ENCODE measurements at regions not wholly inside any gene's neighbourhood (a gene's known extent, or its start where the extent isn't known, plus 50 kb on each side); places are given as distances from the start of the nearest gene placed in this dataset.

DNA sequence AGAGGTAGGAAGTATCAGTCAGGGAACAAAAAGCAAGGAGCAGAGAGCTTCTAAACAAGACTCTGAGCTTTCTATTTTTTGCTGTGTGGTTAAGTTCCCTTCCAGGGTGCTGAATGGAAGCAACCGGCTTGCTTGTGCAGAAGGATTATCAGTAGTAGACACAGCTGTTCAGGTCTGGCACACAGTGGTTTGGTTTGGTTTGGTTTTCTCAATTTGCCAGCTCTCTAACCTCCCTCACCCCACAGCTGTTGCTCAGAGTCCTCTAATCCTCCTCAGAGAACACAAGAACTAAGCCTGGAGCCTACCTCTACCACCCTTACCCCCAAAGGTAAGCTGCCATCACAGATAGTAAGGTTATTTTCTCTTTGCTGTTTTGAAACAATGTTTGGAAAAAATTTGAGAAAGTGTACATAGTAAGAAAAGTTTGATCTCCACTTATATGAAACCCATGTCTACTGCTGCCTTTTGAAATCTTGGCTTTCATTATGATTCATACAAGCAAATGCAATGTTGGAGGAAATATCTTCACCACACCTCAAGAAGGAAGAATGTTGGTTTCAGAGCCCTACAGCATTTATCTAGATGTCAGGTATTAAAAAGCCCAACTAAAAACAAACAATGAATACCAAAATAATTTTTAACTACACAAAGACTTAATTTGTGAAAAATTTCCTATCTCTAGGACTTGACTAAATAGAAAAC, 255.3 kb downstream of the NR4A2 start:
- peak overlapping the region; percentile 41 to 82 (median 76) for H3K27ac ChIP-seq
- no peak for DNase-seq
- 19 to 44% methylated on average over 1 of the region's 1 CpG for WGBS, 2 donors

GRCh38 chr2:156065912-156066311, 266.6 kb downstream of the NR4A2 start:
- DNase-seq = no peak
- H3K9me3 ChIP-seq = no peaks in the 10 kb centered on the region
- 69 to 77% methylated on average over 4 of the region's 4 CpGs for WGBS, 2 donors
- H3K27ac ChIP-seq = no peak overlapping the region
- no peaks in the 10 kb centered on the region for H3K36me3 ChIP-seq
- TF ChIP-seq POLR2A (IDR thresholded peaks at IDR 0.05) = no peak
- peak in 5 of 6 experiments; percentile 18 to 66 (median 23) for TF ChIP-seq CTCF (IDR thresholded peaks at IDR 0.05)
- no peaks in the 10 kb centered on the region for H3K27me3 ChIP-seq
- H3K4me1 ChIP-seq = peaks cover 0 to 20% (median 0%) of the 10 kb centered on the region in 3 donors
- H3K4me3 ChIP-seq = no peak overlapping the region
- intact Hi-C loops (cut with DNase I) = no loop called here

More for the DNA sequence above, 255.3 kb downstream of the NR4A2 start:
- no peak for TF ChIP-seq POLR2A (IDR thresholded peaks at IDR 0.05)
- TF ChIP-seq CTCF (IDR thresholded peaks at IDR 0.05) = no peak
- peaks cover 0 to 8% (median 0%) of the 10 kb centered on the region in 3 donors for H3K9me3 ChIP-seq
- H3K36me3 ChIP-seq = no peaks in the 10 kb centered on the region
- intact Hi-C loops (cut with DNase I) = no loop called here
- no peaks in the 10 kb centered on the region for H3K27me3 ChIP-seq
- peaks cover 0 to 18% (median 0%) of the 10 kb centered on the region in 3 donors for H3K4me1 ChIP-seq
- no peak overlapping the region for H3K4me3 ChIP-seq

- WGBS, 2 donors = 5 to 11% methylated on average over 1 of the region's 1 CpG
- Histone ChIP-seq H3K9me3 (no peaks in the 10 kb centered on the region), H3K27me3 (no peaks in the 10 kb centered on the region), H3K27ac (no peak overlapping the region), H3K4me1 (peaks cover 0 to 20% (median 0%) of the 10 kb centered on the region in 3 donors), H3K36me3 (no peaks in the 10 kb centered on the region), H3K4me3 (no peak overlapping the region)
- TF ChIP-seq POLR2A (IDR thresholded peaks at IDR 0.05) (no peak), CTCF (IDR thresholded peaks at IDR 0.05) (no peak)
- DNase-seq = no peak
- intact Hi-C loops (cut with DNase I) = no loop called here
Observed at GRCh38 chr2:156064540-156064939, 268.0 kb downstream of the NR4A2 start.

GRCh38 chr2:156057647-156058046, 274.9 kb downstream of the NR4A2 start:
- DNase-seq = no peak
- Histone ChIP-seq H3K27ac (peak overlapping the region in 2 of 4 donors; percentile 56 to 69), H3K4me1 (peaks cover 0 to 22% (median 0%) of the 10 kb centered on the region in 3 donors), H3K4me3 (no peak overlapping the region), H3K27me3 (no peaks in the 10 kb centered on the region), H3K36me3 (no peaks in the 10 kb centered on the region), H3K9me3 (no peaks in the 10 kb centered on the region)
- intact Hi-C loops (cut with DNase I) = no loop called here
- WGBS, 2 donors = 50 to 60% methylated on average over 1 of the region's 1 CpG
- no peak for TF ChIP-seq POLR2A (IDR thresholded peaks at IDR 0.05)

DNA sequence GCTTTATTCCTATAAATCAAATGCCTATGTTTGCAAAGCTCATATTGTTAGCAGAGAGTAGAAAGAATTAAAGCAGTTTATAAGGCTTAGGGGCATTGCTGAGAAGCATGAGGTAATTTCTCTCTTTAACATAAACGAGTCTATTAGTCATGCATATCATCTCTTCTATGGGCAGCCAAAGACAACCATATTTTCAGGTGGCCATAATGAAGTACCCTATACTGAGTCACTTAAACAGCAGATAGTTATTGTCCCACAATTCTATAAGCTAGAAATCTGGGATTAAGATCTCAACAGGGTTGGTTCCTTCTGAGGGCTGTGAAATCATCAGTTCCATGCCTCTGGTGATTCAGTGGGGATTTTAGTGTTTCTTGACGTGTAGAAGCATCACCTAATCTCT, 277.5 kb downstream of the NR4A2 start:
- no peaks in the 10 kb centered on the region for H3K9me3 ChIP-seq
- H3K4me3 ChIP-seq = no peak overlapping the region
- TF ChIP-seq CTCF (IDR thresholded peaks at IDR 0.05) (no peak), POLR2A (IDR thresholded peaks at IDR 0.05) (no peak)
- peak overlapping the region in 1 of 4 donors; percentile 61 for H3K27ac ChIP-seq
- WGBS, 2 donors = 28 to 33% methylated on average over 2 of the region's 2 CpGs
- no peaks in the 10 kb centered on the region for H3K27me3 ChIP-seq
- peaks cover 0 to 22% (median 0%) of the 10 kb centered on the region in 3 donors for H3K4me1 ChIP-seq
- intact Hi-C loops (cut with DNase I) = no loop called here
- no peaks in the 10 kb centered on the region for H3K36me3 ChIP-seq
- DNase-seq = no peak
